ENCODE measurements at regions not wholly inside any gene's neighbourhood (a gene's known extent, or its start where the extent isn't known, plus 50 kb on each side); places are given as distances from the start of the nearest gene placed in this dataset.
A peak's percentile ranks its signal among the peaks of the same experiment; 100 is the strongest.

- no peaks in the 10 kb centered on the region for H3K36me3 ChIP-seq (ENCODE audit: control insufficient read depth in 5 of 5, insufficient read depth in 5 of 5, low read length in 5 of 5)
- peaks cover 0 to 35% (median 29%) of the 10 kb centered on the region in 5 donors for H3K4me1 ChIP-seq (ENCODE audit: control insufficient read depth in 5 of 5, insufficient read depth in 5 of 5, low read length in 5 of 5)
- no peaks in the 10 kb centered on the region for H3K9me3 ChIP-seq (ENCODE audit: control insufficient read depth in 5 of 5, low read length in 5 of 5)
- H3K4me3 ChIP-seq (ENCODE audit: low read depth in 1 of 5, low read length in 5 of 5) = no peak overlapping the region
- no peaks in the 10 kb centered on the region for H3K27me3 ChIP-seq (ENCODE audit: control insufficient read depth in 5 of 5, insufficient read depth in 4 of 5, low read length in 5 of 5)
- H3K9ac ChIP-seq (ENCODE audit: low read length in 5 of 5) = no peak overlapping the region
- H3K27ac ChIP-seq (ENCODE audit: low read depth, low read length) = no peak overlapping the region
These were observed 176.2 kb downstream of the PTEN start for GRCh38 chr10:88039496-88040200.

- no peaks in the 10 kb centered on the region for H3K36me3 ChIP-seq (ENCODE audit: control insufficient read depth in 5 of 5, insufficient read depth in 5 of 5, low read length in 5 of 5)
- no peaks in the 10 kb centered on the region for H3K9me3 ChIP-seq (ENCODE audit: control insufficient read depth in 5 of 5, low read length in 5 of 5)
- H3K9ac ChIP-seq (ENCODE audit: low read length in 5 of 5) = no peak overlapping the region
- H3K4me3 ChIP-seq (ENCODE audit: low read depth in 1 of 5, low read length in 5 of 5) = peak overlapping the region in 2 of 5 donors; percentile 6 to 7
- H3K27ac ChIP-seq (ENCODE audit: low read depth, low read length) = peak overlapping the region; percentile 6
- no peaks in the 10 kb centered on the region for H3K27me3 ChIP-seq (ENCODE audit: control insufficient read depth in 5 of 5, insufficient read depth in 4 of 5, low read length in 5 of 5)
- H3K4me1 ChIP-seq (ENCODE audit: control insufficient read depth in 5 of 5, insufficient read depth in 5 of 5, low read length in 5 of 5) = peaks cover 0 to 52% (median 48%) of the 10 kb centered on the region in 5 donors
These were observed 178.1 kb downstream of the PTEN start for GRCh38 chr10:88041243-88042159.

- peak overlapping the region in 1 of 5 donors; percentile 6 for H3K9ac ChIP-seq (ENCODE audit: low read length in 5 of 5)
- H3K4me1 ChIP-seq (ENCODE audit: control insufficient read depth in 5 of 5, insufficient read depth in 5 of 5, low read length in 5 of 5) = peaks cover 0 to 57% (median 53%) of the 10 kb centered on the region in 5 donors
- H3K36me3 ChIP-seq (ENCODE audit: control insufficient read depth in 5 of 5, insufficient read depth in 5 of 5, low read length in 5 of 5) = no peaks in the 10 kb centered on the region
- H3K4me3 ChIP-seq (ENCODE audit: low read depth in 1 of 5, low read length in 5 of 5) = peak overlapping the region in 2 of 5 donors; percentile 27 to 56
- no peaks in the 10 kb centered on the region for H3K27me3 ChIP-seq (ENCODE audit: control insufficient read depth in 5 of 5, insufficient read depth in 4 of 5, low read length in 5 of 5)
- peak overlapping the region; percentile 6 for H3K27ac ChIP-seq (ENCODE audit: low read depth, low read length)
- no peaks in the 10 kb centered on the region for H3K9me3 ChIP-seq (ENCODE audit: control insufficient read depth in 5 of 5, low read length in 5 of 5)
These were observed 179.0 kb downstream of the PTEN start for GRCh38 chr10:88042160-88043100.

GRCh38 chr10:88045096-88045495 is 181.7 kb downstream of the PTEN start:
- Histone ChIP-seq H3K36me3 (ENCODE audit: control insufficient read depth in 5 of 5, insufficient read depth in 5 of 5, low read length in 5 of 5) (no peaks in the 10 kb centered on the region), H3K27ac (ENCODE audit: low read depth, low read length) (no peak overlapping the region), H3K9me3 (ENCODE audit: control insufficient read depth in 5 of 5, low read length in 5 of 5) (no peaks in the 10 kb centered on the region)

GRCh38 chr10:88045656-88046415 is 182.4 kb downstream of the PTEN start:
- Histone ChIP-seq H3K4me1 (ENCODE audit: control insufficient read depth in 5 of 5, insufficient read depth in 5 of 5, low read length in 5 of 5) (peaks cover 0 to 53% (median 47%) of the 10 kb centered on the region in 5 donors), H3K9ac (ENCODE audit: low read length in 5 of 5) (no peak overlapping the region), H3K36me3 (ENCODE audit: control insufficient read depth in 5 of 5, insufficient read depth in 5 of 5, low read length in 5 of 5) (no peaks in the 10 kb centered on the region), H3K27ac (ENCODE audit: low read depth, low read length) (peak overlapping the region; percentile 26), H3K27me3 (ENCODE audit: control insufficient read depth in 5 of 5, insufficient read depth in 4 of 5, low read length in 5 of 5) (no peaks in the 10 kb centered on the region), H3K4me3 (ENCODE audit: low read depth in 1 of 5, low read length in 5 of 5) (peak overlapping the region in 1 of 5 donors; percentile 11), H3K9me3 (ENCODE audit: control insufficient read depth in 5 of 5, low read length in 5 of 5) (no peaks in the 10 kb centered on the region)

More at GRCh38 chr10:88045096-88045495, 181.7 kb downstream of the PTEN start:
- Histone ChIP-seq H3K4me3 (ENCODE audit: low read depth in 1 of 5, low read length in 5 of 5) (no peak overlapping the region), H3K9ac (ENCODE audit: low read length in 5 of 5) (no peak overlapping the region), H3K27me3 (ENCODE audit: control insufficient read depth in 5 of 5, insufficient read depth in 4 of 5, low read length in 5 of 5) (no peaks in the 10 kb centered on the region), H3K4me1 (ENCODE audit: control insufficient read depth in 5 of 5, insufficient read depth in 5 of 5, low read length in 5 of 5) (peaks cover 0 to 53% (median 50%) of the 10 kb centered on the region in 5 donors)

GRCh38 chr10:88047579-88047978 is 184.2 kb downstream of the PTEN start:
- H3K4me3 ChIP-seq (ENCODE audit: low read depth in 1 of 5, low read length in 5 of 5) = no peak overlapping the region
- H3K27me3 ChIP-seq (ENCODE audit: control insufficient read depth in 5 of 5, insufficient read depth in 4 of 5, low read length in 5 of 5) = no peaks in the 10 kb centered on the region
- peaks cover 0 to 40% (median 30%) of the 10 kb centered on the region in 5 donors for H3K4me1 ChIP-seq (ENCODE audit: control insufficient read depth in 5 of 5, insufficient read depth in 5 of 5, low read length in 5 of 5)
- no peak overlapping the region for H3K9ac ChIP-seq (ENCODE audit: low read length in 5 of 5)
- H3K36me3 ChIP-seq (ENCODE audit: control insufficient read depth in 5 of 5, insufficient read depth in 5 of 5, low read length in 5 of 5) = no peaks in the 10 kb centered on the region
- no peaks in the 10 kb centered on the region for H3K9me3 ChIP-seq (ENCODE audit: control insufficient read depth in 5 of 5, low read length in 5 of 5)
- no peak overlapping the region for H3K27ac ChIP-seq (ENCODE audit: low read depth, low read length)

GRCh38 chr10:88048312-88048711 is 184.9 kb downstream of the PTEN start:
- Histone ChIP-seq H3K36me3 (ENCODE audit: control insufficient read depth in 5 of 5, insufficient read depth in 5 of 5, low read length in 5 of 5) (no peaks in the 10 kb centered on the region), H3K4me1 (ENCODE audit: control insufficient read depth in 5 of 5, insufficient read depth in 5 of 5, low read length in 5 of 5) (peaks cover 0 to 33% (median 23%) of the 10 kb centered on the region in 5 donors), H3K9ac (ENCODE audit: low read length in 5 of 5) (no peak overlapping the region), H3K27ac (ENCODE audit: low read depth, low read length) (no peak overlapping the region), H3K4me3 (ENCODE audit: low read depth in 1 of 5, low read length in 5 of 5) (no peak overlapping the region), H3K9me3 (ENCODE audit: control insufficient read depth in 5 of 5, low read length in 5 of 5) (no peaks in the 10 kb centered on the region), H3K27me3 (ENCODE audit: control insufficient read depth in 5 of 5, insufficient read depth in 4 of 5, low read length in 5 of 5) (no peaks in the 10 kb centered on the region)

- H3K27ac ChIP-seq (ENCODE audit: low read depth, low read length) = no peak overlapping the region
- H3K36me3 ChIP-seq (ENCODE audit: control insufficient read depth in 5 of 5, insufficient read depth in 5 of 5, low read length in 5 of 5) = no peaks in the 10 kb centered on the region
- H3K4me1 ChIP-seq (ENCODE audit: control insufficient read depth in 5 of 5, insufficient read depth in 5 of 5, low read length in 5 of 5) = peaks cover 0 to 26% (median 21%) of the 10 kb centered on the region in 5 donors
- H3K4me3 ChIP-seq (ENCODE audit: low read depth in 1 of 5, low read length in 5 of 5) = no peak overlapping the region
- no peaks in the 10 kb centered on the region for H3K9me3 ChIP-seq (ENCODE audit: control insufficient read depth in 5 of 5, low read length in 5 of 5)
- no peak overlapping the region for H3K9ac ChIP-seq (ENCODE audit: low read length in 5 of 5)
- no peaks in the 10 kb centered on the region for H3K27me3 ChIP-seq (ENCODE audit: control insufficient read depth in 5 of 5, insufficient read depth in 4 of 5, low read length in 5 of 5)
These were observed 185.8 kb downstream of the PTEN start for GRCh38 chr10:88049204-88049603.

GRCh38 chr10:88057720-88058119 is 194.3 kb downstream of the PTEN start:
- H3K36me3 ChIP-seq (ENCODE audit: control insufficient read depth in 5 of 5, insufficient read depth in 5 of 5, low read length in 5 of 5) = no peaks in the 10 kb centered on the region
- no peak overlapping the region for H3K9ac ChIP-seq (ENCODE audit: low read length in 5 of 5)
- H3K9me3 ChIP-seq (ENCODE audit: control insufficient read depth in 5 of 5, low read length in 5 of 5) = no peaks in the 10 kb centered on the region
- H3K27me3 ChIP-seq (ENCODE audit: control insufficient read depth in 5 of 5, insufficient read depth in 4 of 5, low read length in 5 of 5) = no peaks in the 10 kb centered on the region
- H3K4me1 ChIP-seq (ENCODE audit: control insufficient read depth in 5 of 5, insufficient read depth in 5 of 5, low read length in 5 of 5) = peaks cover 1 to 9% (median 4%) of the 10 kb centered on the region in 5 donors
- H3K27ac ChIP-seq (ENCODE audit: low read depth, low read length) = no peak overlapping the region
- no peak overlapping the region for H3K4me3 ChIP-seq (ENCODE audit: low read depth in 1 of 5, low read length in 5 of 5)

Measured in subcutaneous abdominal adipose tissue (tissue), 5 donors.